Suprapubic skin (tissue), 4 donors: ENCODE measurements at regions not wholly inside any gene's neighbourhood (a gene's known extent, or its start where the extent isn't known, plus 50 kb on each side); places are given as distances from the start of the nearest gene placed in this dataset.

ENCODE experiments used
- DNase-seq, 2 donors: peaks; one replicate each; pipeline ENCODE4 v3.0.0-alpha.2; 2019; ENCODE audit warnings: low spot score in 2 of 2
- H3K27ac ChIP-seq: fragments of 200-600 bp; sonication (generic); one replicate; pipeline ENCODE4 v1.5.1; 2019
- H3K27me3 ChIP-seq: fragments of 200-600 bp; sonication (generic); one replicate; pipeline ENCODE4 v1.5.1; 2019
- H3K36me3 ChIP-seq: fragments of 200-600 bp; sonication (generic); one replicate; pipeline ENCODE4 v1.5.1; 2019
- H3K4me1 ChIP-seq: fragments of 200-600 bp; sonication (generic); one replicate; pipeline ENCODE4 v1.5.1; 2019
- H3K4me3 ChIP-seq: fragments of 200-600 bp; sonication (generic); one replicate; pipeline ENCODE4 v1.5.1; 2019; ENCODE audit warnings: mild to moderate bottlenecking
- H3K9me3 ChIP-seq: fragments of 200-600 bp; sonication (generic); one replicate; pipeline ENCODE4 v1.5.1; 2019
- CTCF ChIP-seq, 2 donors: fragments of 200-600 bp in 1 of 2; fragments of 450-650 bp in 1 of 2; sonication (generic) in 1 of 2; IDR thresholded peaks; one replicate each; pipeline ENCODE4 v1.5.1; 2016 to 2019; ENCODE audit warnings: antibody characterized with exemption in 2 of 2, mild to moderate bottlenecking in 1 of 2, moderate library complexity in 1 of 2
- EP300 ChIP-seq: sonication (generic); formaldehyde crosslinking; IDR thresholded peaks from one replicate; pipeline ENCODE4 v1.6.1; 2017; ENCODE audit warnings: antibody characterized with exemption
- POLR2A ChIP-seq, 2 donors: fragments of 450-650 bp; IDR thresholded peaks; one replicate each; pipeline ENCODE4 v1.6.1; 2017; ENCODE audit warnings: antibody characterized with exemption in 2 of 2, mild to moderate bottlenecking in 2 of 2, moderate library complexity in 2 of 2
- POLR2AphosphoS5 ChIP-seq, 3 donors: sonication (generic); formaldehyde crosslinking; IDR thresholded peaks; one replicate each; pipeline ENCODE4 v1.6.1; 2017; ENCODE audit warnings: antibody characterized with exemption in 3 of 3
- WGBS: methylation state at CpG from one replicate; pipeline ENCODE4 v1.1.5; 2018; 5-methylcytosine and 5-hydroxymethylcytosine counted together

GRCh38 chr13:44662515-44662914 lies 86.4 kb upstream of the TSC22D1 start:
- Histone ChIP-seq H3K36me3 (no peaks in the 10 kb centered on the region), H3K4me3 (no peak overlapping the region), H3K27ac (no peak overlapping the region), H3K4me1 (peaks cover 1% of the 10 kb centered on the region), H3K9me3 (no peaks in the 10 kb centered on the region), H3K27me3 (no peaks in the 10 kb centered on the region)
- 86% methylated on average over 3 of the region's 3 CpGs for WGBS
- no peak for TF ChIP-seq POLR2A (IDR thresholded peaks at IDR 0.05)
- no peak for DNase-seq

- no peaks in the 10 kb centered on the region for H3K4me1 ChIP-seq
- H3K27me3 ChIP-seq, result no peaks in the 10 kb centered on the region
- TF ChIP-seq POLR2A (IDR thresholded peaks at IDR 0.05), result no peak
- no peak overlapping the region for H3K4me3 ChIP-seq
- 91% methylated on average over 3 of the region's 3 CpGs for WGBS
- no peak for DNase-seq
- no peak overlapping the region for H3K27ac ChIP-seq
- H3K9me3 ChIP-seq, result no peaks in the 10 kb centered on the region
- no peaks in the 10 kb centered on the region for H3K36me3 ChIP-seq
Measured at GRCh38 chr13:44661936-44662335, 85.8 kb upstream of the TSC22D1 start.

GRCh38 chr13:44660050-44660449 lies 83.9 kb upstream of the TSC22D1 start:
- Histone ChIP-seq H3K36me3 (no peaks in the 10 kb centered on the region), H3K9me3 (no peaks in the 10 kb centered on the region), H3K4me1 (no peaks in the 10 kb centered on the region), H3K27me3 (no peaks in the 10 kb centered on the region), H3K27ac (no peak overlapping the region), H3K4me3 (no peak overlapping the region)
- TF ChIP-seq POLR2A (IDR thresholded peaks at IDR 0.05) (no peak), CTCF (IDR thresholded peaks at IDR 0.05) (no peak), EP300 (no peak), POLR2AphosphoS5 (IDR thresholded peaks at IDR 0.05) (no peak)
- DNase-seq, result no peak
- 74% methylated on average over 6 of the region's 6 CpGs for WGBS

- H3K27ac ChIP-seq, result no peak overlapping the region
- DNase-seq, result no peak
- TF ChIP-seq POLR2A (IDR thresholded peaks at IDR 0.05), result no peak
- TF ChIP-seq POLR2AphosphoS5 (IDR thresholded peaks at IDR 0.05), result no peak
- no peak for TF ChIP-seq CTCF (IDR thresholded peaks at IDR 0.05)
- no peak for TF ChIP-seq EP300
- no peaks in the 10 kb centered on the region for H3K36me3 ChIP-seq
- no peaks in the 10 kb centered on the region for H3K27me3 ChIP-seq
- WGBS, result 56% methylated on average over 3 of the region's 3 CpGs
- H3K9me3 ChIP-seq, result no peaks in the 10 kb centered on the region
- no peak overlapping the region for H3K4me3 ChIP-seq
- no peaks in the 10 kb centered on the region for H3K4me1 ChIP-seq
Measured at GRCh38 chr13:44652962-44653660, 77.0 kb upstream of the TSC22D1 start.

GRCh38 chr13:44652168-44652567 lies 76.0 kb upstream of the TSC22D1 start:
- Histone ChIP-seq H3K9me3 (no peaks in the 10 kb centered on the region), H3K4me3 (no peak overlapping the region), H3K36me3 (no peaks in the 10 kb centered on the region), H3K27me3 (no peaks in the 10 kb centered on the region), H3K27ac (no peak overlapping the region), H3K4me1 (no peaks in the 10 kb centered on the region)
- DNase-seq, result no peak
- WGBS, result 45% methylated on average over 3 of the region's 3 CpGs
- TF ChIP-seq EP300 (no peak), CTCF (IDR thresholded peaks at IDR 0.05) (no peak), POLR2AphosphoS5 (IDR thresholded peaks at IDR 0.05) (no peak), POLR2A (IDR thresholded peaks at IDR 0.05) (no peak)

GRCh38 chr13:44651724-44652123 lies 75.6 kb upstream of the TSC22D1 start:
- no peaks in the 10 kb centered on the region for H3K27me3 ChIP-seq
- H3K27ac ChIP-seq, result no peak overlapping the region
- no peak overlapping the region for H3K4me3 ChIP-seq
- H3K36me3 ChIP-seq, result no peaks in the 10 kb centered on the region
- H3K9me3 ChIP-seq, result no peaks in the 10 kb centered on the region
- 91% methylated on average over 3 of the region's 3 CpGs for WGBS
- no peak for TF ChIP-seq EP300
- H3K4me1 ChIP-seq, result no peaks in the 10 kb centered on the region
- DNase-seq, result no peak

- H3K4me1 ChIP-seq, result no peaks in the 10 kb centered on the region
- TF ChIP-seq POLR2A (IDR thresholded peaks at IDR 0.05) (no peak), EP300 (no peak), CTCF (IDR thresholded peaks at IDR 0.05) (no peak), POLR2AphosphoS5 (IDR thresholded peaks at IDR 0.05) (no peak)
- H3K36me3 ChIP-seq, result no peaks in the 10 kb centered on the region
- DNase-seq, result no peak
- H3K9me3 ChIP-seq, result no peaks in the 10 kb centered on the region
- 0% methylated on average over 1 of the region's 2 CpGs for WGBS
- no peak overlapping the region for H3K27ac ChIP-seq
- H3K27me3 ChIP-seq, result no peaks in the 10 kb centered on the region
- no peak overlapping the region for H3K4me3 ChIP-seq
Measured at GRCh38 chr13:44651209-44651608, 75.1 kb upstream of the TSC22D1 start.
